ENCODE measurements at regions not wholly inside any gene's neighbourhood (a gene's known extent, or its start where the extent isn't known, plus 50 kb on each side); places are given as distances from the start of the nearest gene placed in this dataset.
"Not testable (repeated sequence)": the region's sequence is repeated elsewhere in the genome, so short reads cannot be mapped to it uniquely, and the experiment has no call there.

DNA sequence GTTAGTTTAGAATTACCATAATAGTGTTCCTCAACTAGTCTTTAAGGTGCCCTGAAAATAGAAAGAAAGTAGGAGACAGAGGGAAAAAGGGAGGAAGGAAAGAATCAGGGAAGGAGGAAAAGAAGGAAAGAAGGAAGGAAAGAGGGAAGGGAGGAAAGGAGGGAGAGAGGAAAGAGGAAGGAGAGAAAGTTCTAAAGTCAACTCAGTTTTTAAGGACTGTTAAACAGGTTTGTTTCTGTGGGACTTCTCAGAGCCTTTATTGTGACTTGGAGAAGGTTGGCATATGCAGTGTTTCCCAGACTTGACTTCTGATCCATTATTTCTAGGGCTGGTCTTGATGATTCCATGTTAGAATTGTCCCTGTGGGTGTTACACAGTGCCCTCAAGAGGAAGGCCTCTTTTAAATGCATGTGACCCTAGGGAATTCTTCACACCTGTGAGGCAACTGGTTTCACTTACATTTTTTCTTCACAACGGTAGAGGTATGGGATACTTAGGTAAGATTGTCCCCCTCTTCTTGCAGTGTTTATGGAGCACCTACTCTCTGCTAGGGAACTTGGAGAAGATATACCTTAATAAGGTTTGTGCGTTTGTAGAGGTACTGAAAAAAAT, 132.7 kb upstream of the GMDS start:
- DNase-seq (ENCODE audit: low spot score): no peak

DNA sequence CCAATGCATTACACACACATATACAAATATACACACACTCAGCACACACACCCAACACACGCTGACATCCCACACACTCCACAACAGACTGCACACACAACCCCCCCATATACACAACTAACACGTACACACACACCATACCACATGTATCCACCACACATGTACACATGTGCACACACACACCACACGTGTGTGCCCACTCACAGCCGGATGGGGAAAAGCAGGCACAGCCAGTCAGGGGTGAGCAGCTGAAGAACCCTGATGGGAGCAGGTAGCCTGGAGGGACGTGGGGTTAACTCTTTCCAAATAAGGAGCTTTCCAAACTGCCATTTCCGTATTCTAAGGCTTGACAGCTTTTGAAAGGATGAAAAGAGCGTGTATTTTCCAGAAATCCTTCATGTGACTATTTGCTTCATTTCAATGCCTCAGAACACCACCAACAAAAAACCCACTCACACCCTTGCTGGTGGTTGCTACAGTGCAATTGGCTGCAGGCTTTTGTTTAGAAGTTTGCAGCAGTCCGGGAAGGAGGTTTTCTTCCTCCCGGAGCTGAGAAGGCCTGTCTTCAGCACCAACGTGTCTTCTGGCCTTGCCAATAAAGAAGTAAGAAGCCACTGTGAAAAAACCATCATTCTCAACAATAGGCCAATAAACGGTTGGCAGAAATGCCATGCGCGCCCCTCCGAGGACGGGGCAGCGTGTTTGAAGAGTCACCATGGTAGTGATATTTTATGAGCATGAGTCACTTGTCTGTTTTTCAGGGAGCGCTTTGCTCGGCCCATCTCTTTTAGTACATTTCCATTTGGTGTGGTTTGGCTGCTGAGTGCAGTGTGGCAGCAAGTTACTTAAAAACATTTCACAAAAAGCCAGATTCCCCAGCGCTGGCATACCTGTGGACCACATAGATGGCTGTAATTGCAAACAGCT, 131.3 kb upstream of the GMDS start:
- no peak for DNase-seq (ENCODE audit: low spot score)

DNA sequence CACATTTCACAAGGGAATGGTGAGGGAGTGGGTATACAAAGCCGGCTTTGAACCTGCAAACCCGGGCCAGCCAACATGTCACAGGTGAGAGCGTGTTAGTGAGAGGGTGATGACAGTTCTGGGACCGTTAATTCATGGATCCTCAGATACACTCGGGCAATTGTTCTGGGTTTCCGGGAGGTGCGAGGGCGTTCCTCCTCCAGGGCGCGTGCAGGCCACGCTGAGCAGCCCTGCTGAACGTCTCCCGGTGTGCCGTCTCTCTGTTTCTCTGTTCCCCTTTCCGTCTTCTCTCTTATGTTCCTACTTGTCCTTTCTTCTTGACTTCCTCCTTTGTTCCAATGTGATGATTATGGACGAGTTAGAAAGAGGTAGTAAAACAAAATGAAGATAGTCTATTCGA, 130.0 kb upstream of the GMDS start:
- DNase-seq (ENCODE audit: low spot score): no peak

DNA sequence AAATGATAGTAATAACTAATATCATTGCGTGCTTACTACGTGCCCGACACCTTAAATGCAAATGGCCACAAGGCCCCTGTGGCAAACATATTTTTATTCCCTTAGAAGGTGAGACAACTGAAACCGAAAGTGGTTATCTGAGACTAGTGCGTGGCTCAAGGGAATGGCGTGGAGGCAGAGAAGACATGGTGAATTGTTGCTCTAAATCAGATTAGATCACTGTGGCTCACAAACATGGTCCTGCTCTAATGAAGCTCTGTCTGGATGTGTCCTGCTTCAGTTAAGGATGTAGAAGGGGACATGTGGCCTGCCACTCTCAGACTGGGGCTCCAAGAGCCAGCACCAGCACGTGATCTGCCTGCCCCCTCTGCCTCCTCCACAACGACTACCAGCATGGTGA, 124.2 kb upstream of the GMDS start:
- no peak for DNase-seq (ENCODE audit: low spot score)

DNA sequence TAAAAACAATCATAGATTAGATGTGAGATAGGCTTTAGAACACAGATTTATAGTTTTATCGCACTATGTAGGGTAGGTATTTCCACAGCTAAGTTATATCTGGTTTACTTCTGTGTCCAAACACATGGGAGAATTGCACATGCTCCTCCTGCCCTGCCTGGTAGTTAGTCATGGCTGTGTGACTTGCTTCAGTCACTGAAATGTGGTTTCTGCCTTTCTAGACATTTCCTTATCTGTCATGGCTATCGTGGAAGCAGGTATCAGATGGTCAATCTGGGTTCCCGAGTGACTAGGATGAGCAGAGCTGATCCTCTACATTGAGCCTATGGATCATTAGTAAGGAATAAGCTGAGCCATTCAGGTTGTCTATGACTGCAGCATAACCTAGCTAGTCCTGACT, 117.8 kb upstream of the GMDS start:
- DNase-seq (ENCODE audit: low spot score): no peak

DNA sequence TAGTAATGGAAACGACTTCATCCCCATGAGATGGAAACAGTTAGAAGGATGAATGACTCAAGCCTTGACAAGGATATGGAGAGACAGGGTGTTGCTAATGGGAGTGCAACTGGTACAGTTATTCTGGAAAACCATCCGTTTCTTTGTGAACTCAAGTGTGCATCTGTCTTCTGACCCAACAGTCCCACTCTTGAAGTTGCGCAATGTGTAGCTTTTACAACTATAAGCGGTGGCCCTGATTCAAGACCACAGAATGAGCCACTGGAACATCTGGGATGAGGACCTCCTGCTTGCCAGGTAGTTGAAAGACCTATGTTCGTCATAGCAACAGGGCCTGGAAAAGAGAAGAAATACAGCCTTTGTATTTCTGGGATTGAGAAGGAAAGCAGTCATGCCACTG, 115.8 kb upstream of the GMDS start:
- DNase-seq (ENCODE audit: low spot score): no peak

DNA sequence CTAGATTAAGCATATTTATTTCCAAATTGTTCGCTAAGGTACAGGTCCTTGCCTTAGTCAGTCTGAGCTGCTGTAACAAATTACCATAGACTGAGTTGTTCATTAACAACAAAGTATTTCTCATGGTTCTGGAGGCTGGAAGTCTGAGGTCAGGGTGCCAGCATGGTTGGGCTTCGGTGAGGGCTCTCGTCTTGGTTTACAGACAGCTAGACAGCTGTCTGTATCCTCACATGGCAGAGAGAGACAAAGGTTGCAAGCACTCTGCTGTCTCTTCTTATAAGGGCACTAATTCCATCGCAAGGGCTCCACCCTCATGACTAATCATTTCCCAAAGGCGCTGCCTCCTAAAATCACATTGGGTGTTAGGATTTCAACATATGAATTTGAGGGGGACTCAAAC, 115.3 kb upstream of the GMDS start:
- no peak for DNase-seq (ENCODE audit: low spot score)

DNA sequence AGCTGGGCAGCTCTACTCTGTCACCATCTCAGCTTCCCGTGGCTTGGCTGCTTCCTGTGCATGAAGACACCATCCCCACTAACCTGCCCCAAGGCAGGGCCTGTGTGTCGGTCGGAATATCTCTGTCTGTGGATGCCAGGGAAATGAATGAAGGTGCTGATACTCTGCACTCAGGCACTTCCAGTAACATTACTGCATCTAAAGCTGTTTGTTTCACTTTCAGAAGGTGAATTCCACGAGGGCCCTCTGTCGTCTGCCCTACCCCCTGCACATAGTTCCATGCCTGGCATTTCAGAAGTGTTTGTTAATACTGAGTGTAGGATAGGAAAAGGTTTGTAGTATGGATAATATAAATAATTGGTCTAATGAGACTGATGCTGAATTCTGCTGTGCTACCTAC, 114.7 kb upstream of the GMDS start:
- no peak for DNase-seq (ENCODE audit: low spot score)

DNA sequence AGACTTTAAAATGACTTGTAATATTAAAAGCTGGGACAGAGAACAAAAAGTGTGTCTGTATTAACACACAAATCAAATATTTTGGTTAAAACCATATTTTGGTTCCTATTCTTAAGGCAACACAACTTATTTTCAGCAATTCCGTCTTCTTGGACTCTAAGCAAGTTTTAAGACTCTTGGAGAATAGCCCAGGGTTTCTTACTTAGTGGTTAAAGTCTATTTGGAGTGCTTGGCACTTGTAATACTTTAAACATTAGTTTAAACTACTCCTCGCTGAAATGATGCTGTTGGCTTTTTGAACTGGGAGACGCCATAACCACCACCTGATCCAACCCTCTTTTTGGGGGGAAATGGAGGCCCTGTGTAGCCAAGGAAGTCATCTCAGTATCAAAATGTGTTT, 109.7 kb upstream of the GMDS start:
- DNase-seq (ENCODE audit: low spot score): no peak

DNA sequence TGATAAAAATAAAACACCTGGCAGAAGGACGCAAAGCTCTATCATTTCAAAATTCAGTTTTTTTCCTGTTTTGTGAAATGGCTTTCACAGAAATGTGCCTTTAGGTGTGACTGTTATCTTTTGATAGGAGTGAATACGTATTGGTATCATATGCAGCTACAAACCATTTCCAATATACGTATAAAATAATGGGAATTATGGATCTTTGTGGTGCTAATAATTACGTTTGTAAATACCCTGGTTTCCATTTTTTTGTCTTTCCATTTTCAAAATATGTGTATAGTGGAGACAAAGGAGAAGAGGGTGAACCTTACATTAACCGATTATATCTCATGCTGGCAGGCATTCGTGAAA, 108.7 kb upstream of the GMDS start:
- DNase-seq (ENCODE audit: low spot score): no peak

DNA sequence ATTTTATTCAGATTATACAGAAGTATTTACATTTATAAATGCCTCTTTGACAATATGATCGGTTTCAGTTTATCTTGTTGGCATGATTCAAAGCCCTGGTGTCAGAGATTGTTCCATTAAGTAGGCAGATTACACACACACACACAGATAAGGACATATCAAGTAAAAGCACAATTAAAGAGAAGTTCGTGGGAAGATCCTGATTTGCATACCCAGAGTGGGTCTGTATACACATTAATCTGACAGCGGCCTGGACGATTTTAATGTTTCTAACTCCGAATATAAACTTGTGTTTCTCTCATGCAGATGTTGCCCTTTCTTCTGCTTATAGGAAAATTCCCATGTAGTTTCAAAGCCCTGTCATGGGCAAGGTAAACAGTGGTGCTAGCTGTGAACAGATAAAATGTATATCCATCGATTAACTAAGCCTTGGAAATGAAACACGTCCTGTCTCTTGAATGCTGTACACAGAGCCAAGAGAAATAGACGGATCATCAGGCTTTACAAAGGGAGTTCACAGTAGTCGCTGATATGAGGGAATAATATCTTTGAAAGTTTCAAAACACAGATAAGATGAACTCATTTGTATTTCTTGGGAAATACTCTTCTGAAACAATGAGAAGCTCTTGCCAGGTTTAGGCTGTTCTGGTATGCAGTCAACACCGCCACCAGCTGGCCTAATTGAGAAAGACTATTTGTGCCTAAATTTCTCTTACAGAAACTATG, 108.2 kb upstream of the GMDS start:
- DNase-seq (ENCODE audit: low spot score): peak; percentile 67

DNA sequence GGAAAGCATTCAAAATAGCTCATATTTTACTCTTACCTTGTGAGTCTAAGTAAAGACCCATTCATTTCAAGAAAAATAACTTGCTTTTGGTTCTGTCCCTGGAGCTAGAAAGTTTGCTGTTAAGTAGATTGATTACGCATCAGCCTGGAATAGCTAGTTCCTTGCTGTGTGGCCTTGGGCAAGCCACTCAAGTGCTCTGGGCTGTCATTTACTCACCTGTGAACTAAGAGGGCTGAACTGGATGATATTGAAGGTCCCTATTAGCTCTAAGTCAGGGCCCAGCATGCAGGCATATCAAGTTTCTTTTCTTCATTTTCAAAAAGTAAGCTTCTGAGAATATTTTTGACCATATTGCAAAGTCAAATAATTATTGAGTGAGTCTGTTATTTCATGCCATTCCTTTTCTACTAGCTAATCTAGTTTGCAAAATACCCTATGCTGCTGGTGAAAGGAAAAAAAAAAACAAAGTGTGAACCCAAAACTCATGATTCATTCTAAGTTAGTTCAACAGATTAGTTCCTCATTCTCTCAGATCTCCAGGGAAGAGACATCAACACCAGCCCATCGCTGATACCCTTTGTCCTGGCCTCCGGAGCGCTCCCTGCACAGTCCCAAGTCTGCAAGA, 106.5 kb upstream of the GMDS start:
- DNase-seq (ENCODE audit: low spot score): no peak

DNA sequence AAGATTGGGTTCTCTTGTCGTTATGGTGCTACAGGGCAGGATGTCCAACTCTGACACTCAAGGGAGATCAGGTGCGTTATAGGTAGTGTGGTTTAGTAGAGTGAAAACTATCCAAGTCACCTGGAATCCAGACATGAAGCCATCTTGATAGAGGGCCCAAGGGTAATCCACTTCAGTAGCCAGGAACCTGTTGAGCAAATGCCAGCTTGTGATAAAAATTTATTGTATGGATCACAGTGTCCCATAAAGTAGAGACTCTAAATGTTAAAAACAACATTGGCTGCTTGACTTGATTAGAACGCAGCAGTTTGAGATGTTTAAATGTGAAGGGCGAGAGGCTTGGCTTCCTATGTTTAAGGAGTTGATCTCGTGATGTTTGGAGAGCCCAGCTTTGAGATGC, 105.7 kb upstream of the GMDS start:
- DNase-seq (ENCODE audit: low spot score): no peak

DNA sequence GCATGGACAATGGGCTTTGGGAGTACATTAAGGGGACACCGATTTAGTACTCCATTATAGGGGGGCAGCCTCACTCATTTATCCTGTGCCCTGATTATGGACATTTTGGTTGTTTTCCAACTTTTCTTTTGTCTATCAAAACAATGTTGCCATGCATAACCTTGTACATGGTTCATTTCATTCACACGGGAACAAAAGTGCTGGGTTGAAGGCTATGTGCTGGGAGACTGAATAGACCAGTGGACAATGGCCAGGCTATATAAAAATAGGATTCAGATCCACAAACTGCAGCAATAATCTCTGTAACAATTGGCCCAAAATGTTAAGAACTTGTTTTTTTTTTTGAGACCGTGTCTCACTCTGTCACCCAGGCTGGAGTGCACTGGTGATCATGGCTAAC, 100.7 kb upstream of the GMDS start:
- no peak for DNase-seq (ENCODE audit: low spot score)

DNA sequence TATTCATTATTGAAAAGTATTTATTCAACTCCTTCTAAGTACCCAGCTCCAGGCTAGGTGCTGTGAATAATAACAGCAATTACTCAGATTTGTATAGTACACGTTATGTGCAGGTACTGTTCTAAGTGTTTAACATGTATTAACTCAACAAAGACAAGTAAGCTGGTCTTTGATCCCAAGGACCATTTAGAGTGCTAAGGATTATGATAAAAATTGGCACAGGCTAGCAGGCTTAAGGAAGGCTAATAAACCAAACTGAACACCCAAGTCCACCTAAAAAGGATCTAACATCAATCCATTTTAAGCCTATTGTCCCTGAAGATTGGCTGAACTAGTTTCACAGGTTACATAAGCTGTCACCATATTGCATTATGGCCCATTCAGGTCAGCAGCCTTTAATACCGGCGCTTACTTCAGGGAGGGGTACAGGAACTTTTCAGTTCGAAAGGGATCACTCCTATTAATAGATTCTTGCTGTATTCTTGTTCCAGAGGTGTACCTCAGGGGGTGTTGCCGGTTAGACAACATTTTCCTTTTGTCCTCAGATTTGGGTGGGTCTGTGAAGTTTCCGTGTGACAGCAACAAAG, 99.0 kb upstream of the GMDS start:
- no peak for DNase-seq (ENCODE audit: low spot score)

DNA sequence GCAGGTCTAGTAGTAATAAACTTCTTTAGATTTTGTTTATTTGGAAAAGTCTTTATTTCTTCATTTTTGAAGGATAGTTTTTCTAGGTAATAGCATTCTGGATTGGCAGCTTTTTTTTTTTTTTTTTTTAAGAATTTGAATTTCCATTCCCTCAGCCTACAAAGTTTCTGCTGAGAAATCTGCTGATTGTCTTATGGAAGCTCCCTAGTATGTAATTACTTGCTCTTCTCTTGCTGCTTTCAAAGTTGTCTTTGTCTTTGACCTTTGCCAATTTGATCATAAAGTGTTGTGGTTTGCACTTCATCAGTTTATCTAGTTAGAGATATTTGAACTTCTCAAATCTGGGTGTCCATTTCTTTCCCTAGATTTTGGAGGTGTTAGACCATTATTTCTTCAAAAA, 82.2 kb upstream of the GMDS start:
- DNase-seq (ENCODE audit: low spot score): no peak

DNA sequence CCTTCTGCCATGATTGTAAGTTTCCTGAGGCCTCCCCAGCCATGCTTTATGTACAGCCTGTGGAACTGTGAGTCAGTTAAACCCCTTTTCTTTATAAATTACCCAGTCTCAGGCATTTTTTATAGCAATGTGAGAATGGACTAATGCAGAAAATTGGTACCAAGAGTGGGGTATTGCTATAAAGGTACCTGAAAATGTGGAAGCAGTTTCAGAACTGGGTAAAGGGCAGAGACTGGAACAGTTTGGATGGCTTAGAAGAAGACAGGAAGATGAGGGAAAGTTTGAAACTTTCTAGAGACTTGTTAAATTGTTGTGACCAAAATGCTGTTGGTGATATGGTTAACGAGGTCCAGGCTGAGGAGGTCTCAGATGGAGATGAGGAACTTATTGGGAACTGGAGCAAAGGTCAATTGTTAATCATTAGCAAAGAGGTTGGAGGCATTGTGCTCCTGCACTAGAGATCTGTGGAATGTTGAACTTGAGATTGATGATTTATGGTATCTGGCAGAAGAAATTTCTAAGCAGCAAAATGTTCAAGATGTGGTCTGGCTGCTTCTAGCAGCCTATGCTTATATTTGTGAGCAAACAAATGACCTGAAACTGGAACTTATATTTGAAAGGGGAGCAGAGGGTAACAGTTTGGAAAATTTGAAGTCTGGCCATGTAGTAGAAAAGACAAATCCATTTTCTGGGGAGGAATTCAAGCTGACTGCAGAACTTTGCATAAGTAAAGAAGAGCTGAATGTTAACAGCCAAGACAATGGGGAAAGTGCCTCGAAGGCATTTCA, 79.0 kb upstream of the GMDS start:
- DNase-seq (ENCODE audit: low spot score): no peak

DNA sequence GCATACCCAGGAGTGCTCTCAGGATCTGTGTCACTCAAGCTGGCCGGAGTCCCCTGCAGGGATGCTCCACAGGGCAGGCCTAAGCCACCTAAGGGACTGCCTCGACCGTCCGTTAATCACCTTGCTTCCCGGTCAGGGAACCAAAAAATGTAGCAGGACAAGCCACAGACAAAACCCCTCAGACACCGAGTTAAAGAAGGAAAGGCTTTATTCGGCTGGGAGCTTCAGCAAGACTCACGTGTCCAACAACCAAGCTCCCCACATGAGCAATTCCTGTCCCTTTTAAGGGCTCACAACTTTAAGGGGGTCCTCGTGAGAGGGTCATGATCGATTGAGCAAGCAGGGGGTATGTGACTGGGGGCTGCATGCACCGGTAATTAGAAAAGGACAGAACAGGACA, 72.1 kb upstream of the GMDS start:
- not testable (repeated sequence) for DNase-seq (ENCODE audit: low spot score)

DNA sequence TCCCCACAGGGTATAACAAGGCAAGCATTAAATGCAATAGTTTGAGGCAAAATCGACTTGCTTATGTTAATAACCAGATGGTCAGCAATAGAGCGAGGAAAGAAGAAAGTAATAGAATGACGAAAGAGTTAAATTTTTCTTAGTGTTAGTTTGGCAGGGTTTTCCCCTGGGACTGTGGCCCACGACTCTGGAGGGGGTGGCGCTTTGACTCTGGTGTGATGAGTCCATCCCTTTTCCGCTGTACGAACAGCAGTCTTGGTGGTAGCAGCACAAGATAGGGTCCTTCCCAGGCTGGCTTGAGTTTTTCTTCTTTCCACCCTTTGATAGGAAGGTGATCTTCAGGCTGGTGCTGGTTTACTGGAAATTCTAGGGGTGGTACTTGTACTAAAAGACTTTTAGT, 69.2 kb upstream of the GMDS start:
- no peak for DNase-seq (ENCODE audit: low spot score)

DNA sequence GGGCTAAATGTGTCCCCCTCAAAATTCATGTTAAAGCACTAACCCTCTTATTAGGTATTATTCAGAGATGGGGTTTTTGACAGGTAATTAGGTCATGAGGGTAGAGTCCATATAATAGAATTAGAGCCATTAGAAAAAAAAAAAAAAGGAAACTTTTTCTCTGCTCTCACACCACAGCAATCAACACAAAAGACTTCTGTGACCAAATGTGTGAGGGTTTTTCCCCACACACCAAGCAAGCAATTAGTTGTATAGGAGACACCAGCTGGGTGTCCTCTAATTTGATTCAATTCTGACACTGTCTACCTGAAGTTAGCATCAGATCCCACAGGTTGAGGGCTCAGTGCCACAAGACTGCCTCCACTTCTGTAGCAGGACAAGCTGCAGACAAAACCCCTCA, 64.6 kb upstream of the GMDS start:
- DNase-seq (ENCODE audit: low spot score): no peak

DNA sequence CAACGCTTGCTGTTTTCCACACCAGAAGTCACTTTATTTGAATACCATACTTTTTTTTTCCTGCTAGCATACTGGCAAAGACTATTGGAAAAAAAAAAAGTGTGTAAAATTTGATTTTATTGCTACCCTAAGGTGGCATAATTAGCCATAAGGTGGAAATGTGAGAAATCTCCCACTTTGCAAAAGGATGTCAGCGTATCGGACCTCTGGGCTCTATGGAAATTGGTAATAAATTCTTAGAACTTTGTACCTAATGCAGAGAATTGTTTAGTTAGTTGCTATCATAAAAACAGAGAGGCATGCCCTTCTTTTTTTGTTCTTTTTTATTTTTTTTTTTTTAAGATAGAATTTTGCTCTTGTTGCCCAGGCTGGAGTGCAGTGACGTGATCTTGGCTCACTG, 63.7 kb upstream of the GMDS start:
- DNase-seq (ENCODE audit: low spot score): no peak

DNA sequence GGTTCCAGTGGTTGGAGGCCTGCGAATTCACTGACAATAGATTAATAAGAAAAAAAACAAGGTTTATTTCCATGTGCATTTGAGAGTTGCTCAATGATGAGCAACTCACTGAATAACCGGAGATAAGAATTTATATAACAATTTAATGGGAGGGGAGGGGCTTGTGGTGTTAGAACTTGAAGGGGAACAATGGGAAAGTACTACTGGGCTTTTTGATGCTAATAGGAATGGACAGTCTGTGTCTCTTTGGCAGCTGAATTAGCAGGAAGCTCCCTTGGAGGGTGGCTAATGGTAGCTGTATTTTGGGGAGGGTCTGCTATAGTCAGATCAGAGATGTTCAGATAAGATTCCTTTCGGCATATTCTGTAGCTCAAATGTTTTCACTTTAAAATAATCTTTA, 62.4 kb upstream of the GMDS start:
- DNase-seq (ENCODE audit: low spot score): no peak
